GM21723 (cell line): ENCODE measurements at regions not wholly inside any gene's neighbourhood (a gene's known extent, or its start where the extent isn't known, plus 50 kb on each side); places are given as distances from the start of the nearest gene placed in this dataset.

Source experiments
- ATAC-seq: cut with Tn5 transposase; IDR thresholded peaks from one replicate; pipeline ENCODE4 v1.9.1; 2021; ENCODE audit warnings: mild to moderate bottlenecking, moderate library complexity; ENCODE audit not compliant: unreplicated experiment

DNA sequence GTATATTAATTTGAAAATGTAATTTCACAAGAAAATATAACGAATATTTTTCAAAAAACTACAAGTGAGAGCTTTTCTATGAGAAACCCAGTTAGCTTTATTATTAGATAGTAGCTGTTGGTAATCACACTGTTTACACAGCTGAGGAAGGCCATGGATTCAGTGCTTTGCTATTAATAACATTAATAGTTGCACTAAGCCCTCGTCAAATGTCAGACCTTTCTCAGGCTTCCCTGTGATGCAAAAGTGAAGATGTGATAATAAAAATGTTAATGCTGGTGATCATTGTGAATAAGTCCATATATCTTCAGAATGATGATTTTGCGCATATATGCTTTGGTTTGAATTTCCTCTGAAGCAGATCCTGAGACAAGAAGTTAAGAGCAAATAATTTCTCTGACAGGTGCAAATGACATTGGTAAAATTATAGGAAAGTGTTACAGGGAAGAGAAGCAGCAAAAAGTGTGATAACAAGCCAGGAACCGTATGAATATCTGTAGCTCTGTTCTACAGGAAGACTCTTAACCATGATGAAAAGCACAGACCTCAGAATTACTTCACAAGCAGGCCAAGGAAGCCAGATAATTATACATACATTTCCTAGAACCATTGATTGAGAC, 56.5 kb upstream of the CNTN6 start:
- no peak for ATAC-seq

DNA sequence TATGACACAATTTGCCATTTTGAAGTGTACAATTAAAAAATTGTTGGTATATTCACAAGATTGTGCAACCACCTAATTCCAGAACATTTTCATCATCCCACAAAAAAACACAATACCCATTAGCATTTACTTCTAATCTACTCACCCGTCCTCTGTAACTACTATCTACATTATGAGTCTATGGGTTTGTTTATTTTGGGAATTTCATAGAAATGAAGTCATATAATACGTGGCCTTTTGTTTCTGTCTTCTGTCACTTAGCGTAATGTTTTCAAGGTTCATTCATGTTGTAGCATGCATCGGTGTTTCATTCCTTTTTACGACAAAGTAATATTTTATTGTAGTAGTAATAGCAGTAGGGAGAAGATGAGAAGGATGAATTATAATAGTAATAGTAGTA, 55.2 kb upstream of the CNTN6 start:
- no peak for ATAC-seq
